ENCODE measurements at regions not wholly inside any gene's neighbourhood (a gene's known extent, or its start where the extent isn't known, plus 50 kb on each side); places are given as distances from the start of the nearest gene placed in this dataset.

DNA sequence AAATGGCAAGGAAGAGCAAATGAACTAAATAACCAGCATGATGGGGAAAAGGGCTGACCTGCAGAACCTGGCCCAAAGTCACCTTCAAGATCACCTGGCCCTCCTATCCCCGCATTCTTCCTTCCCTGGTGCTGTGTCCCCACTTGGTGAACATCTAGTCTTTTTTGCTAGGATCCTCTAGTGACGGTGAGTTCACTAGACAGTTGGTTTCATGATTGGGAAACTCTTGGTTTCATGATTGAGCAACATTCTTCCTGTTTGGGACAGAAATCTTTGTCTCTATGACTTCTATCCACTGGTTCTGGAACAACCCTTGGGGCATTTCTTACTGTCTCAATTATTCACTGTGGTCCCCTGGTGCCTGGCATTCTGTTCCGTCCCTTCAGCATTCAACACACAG is 50.2 kb upstream of the DAB2IP start:
- no peak for DNase-seq (ENCODE audit: low read depth in 2 of 2)
